ENCODE measurements at regions not wholly inside any gene's neighbourhood (a gene's known extent, or its start where the extent isn't known, plus 50 kb on each side); places are given as distances from the start of the nearest gene placed in this dataset.
"Not testable (repeated sequence)": the region's sequence is repeated elsewhere in the genome, so short reads cannot be mapped to it uniquely, and the experiment has no call there.

DNA sequence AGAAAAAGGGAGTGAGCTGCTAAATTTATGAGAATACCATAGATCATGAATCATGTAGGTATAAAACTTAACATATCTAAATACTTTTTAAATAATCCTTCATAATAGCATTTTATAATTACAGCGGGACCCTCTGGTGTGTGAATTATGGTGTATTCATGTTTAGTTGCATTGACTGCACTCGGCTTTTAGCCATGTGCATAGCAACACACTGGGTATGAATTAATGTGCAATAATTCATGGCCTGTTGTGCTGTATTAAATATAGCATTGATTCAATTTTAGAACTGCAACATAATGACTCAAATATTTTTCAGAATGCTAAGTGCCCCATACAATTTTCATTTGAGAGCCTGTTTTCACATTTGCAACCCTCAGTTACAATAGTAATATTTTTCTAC, 249.6 kb upstream of the G2E3 start:
- no peak for DNase-seq (ENCODE audit: low read depth)

DNA sequence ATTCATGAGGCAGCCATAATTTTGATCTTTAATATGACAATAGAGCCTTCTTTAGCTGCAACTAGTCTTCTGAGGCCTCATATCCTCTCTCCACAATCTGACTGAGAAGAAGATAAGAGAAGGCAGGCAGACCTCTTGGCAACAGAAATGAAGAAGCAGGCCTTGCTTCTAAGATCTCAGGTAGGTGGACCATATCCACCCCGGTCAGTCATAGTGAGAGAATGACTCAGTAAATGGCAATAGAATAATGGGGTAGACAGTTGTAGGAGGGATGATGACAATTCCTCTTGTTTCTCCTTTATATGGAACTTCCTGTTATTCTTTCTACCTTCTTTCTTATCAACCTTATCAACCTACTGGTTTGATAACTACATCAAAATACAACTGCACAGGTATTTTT, 246.7 kb upstream of the G2E3 start:
- no peak for DNase-seq (ENCODE audit: low read depth)

GRCh38 chr14:30317729-30318128, 241.2 kb upstream of the G2E3 start:
- DNase-seq (ENCODE audit: low read depth), result no peak

GRCh38 chr14:30322819-30323218, 236.1 kb upstream of the G2E3 start:
- DNase-seq (ENCODE audit: low read depth), result no peak

- no peak for DNase-seq (ENCODE audit: low read depth)
Observed at GRCh38 chr14:30330033-30330432, 228.9 kb upstream of the G2E3 start.

GRCh38 chr14:30330445-30330844, 228.5 kb upstream of the G2E3 start:
- no peak for DNase-seq (ENCODE audit: low read depth)

DNA sequence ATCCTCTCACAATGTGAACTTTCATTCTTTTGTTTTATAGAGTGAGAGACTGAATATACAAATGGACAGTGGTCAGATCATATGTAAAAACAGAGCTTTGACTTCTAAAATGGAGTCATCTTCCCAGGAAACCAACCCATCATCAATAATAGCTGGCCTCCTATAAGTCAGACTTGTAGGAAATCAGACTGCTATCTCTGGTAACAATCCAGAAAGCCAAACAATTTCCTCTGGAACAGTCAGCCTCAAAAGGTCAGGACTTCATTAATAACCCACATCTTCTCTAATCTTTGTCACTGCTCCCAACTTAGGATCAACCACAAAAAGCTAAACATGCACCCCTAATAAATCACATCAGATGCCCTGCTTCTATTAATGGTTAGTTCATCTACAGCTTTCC, 227.9 kb upstream of the G2E3 start:
- DNase-seq (ENCODE audit: low read depth), result no peak

DNA sequence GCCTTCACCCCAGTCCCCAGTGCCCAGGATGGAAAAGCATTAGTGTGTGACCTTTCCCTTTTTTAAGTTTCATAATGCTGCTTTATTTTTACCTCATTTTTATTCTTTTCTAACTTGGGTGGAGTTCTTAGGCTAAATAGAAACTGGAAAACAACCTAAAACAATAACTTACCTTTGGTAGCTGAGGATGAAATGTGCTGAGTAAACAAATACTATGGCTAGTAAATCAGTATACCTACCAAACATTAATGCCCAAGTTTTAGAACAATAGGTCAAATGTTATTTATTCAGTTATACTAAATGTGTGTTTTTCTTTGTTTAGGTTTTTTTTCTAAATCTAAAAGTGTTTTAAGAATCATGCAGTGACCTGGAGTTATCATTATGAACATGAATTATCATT, 226.6 kb upstream of the G2E3 start:
- no peak for DNase-seq (ENCODE audit: low read depth)

DNA sequence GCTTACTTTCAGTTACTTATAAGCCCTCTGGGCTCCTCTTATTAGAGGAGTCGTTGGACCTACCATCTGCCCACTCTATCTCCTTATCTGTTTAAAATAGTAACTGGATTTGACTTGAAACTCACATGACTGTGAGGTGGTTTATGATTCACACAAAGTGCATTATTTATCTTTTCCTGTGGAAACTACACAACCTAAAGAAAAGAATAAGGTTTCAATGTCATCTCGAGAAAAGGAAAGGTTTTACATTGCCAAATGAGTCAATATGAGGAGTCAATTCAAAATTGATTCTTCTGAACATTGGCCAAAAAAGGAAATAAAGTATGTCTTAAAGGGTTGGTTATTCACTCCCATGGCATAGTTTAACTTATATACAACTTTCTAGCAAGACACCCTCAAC, 225.0 kb upstream of the G2E3 start:
- no peak for DNase-seq (ENCODE audit: low read depth)

- DNase-seq (ENCODE audit: low read depth), result no peak
Observed at GRCh38 chr14:30337456-30337855, 221.5 kb upstream of the G2E3 start.

GRCh38 chr14:30339311-30339901, 219.6 kb upstream of the G2E3 start:
- no peak for DNase-seq (ENCODE audit: low read depth)

- DNase-seq (ENCODE audit: low read depth), result no peak
Observed at GRCh38 chr14:30340495-30340894, 218.5 kb upstream of the G2E3 start.

- no peak for DNase-seq (ENCODE audit: low read depth)
Observed at GRCh38 chr14:30345511-30345910, 213.4 kb upstream of the G2E3 start.

GRCh38 chr14:30348445-30348844, 210.5 kb upstream of the G2E3 start:
- DNase-seq (ENCODE audit: low read depth), result no peak

DNA sequence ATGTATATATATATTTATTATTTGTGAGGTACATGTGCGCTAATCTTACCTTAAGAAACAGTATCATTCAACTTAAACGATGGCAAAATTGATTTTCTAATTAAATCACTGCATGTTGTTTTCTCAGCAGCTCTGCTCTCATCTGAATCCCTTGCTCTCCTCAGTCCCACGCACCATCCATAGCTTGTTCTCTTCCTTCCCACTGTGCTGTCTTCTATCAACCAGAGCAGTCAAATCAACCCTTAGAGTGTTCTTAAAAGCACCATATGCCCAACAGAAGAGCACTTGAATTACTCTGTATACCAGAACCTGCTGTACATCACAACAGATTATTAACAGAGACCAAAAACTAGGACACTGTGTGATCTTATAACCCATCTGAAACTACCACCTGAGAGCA, 209.4 kb upstream of the G2E3 start:
- DNase-seq (ENCODE audit: low read depth), result no peak

DNA sequence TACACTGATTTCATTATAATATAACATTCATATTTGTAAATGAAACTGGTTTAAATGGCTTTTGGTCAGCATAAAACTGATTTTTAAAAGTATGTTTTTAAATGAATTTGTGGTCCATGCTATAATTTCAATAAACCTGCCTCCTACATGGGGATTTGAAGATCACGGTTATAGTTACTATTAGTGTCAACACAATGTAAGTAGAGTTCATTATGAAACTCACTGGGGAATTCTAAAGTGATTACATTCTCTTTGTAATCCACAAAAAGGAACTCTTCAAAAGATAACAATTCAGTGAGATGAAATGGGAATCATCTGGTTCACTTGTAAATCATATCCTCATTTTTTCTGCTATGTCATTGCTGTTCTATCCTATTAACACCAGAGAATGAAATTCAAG, 204.5 kb upstream of the G2E3 start:
- no peak for DNase-seq (ENCODE audit: low read depth)

GRCh38 chr14:30355431-30355913, 203.5 kb upstream of the G2E3 start:
- no peak for DNase-seq (ENCODE audit: low read depth)

DNA sequence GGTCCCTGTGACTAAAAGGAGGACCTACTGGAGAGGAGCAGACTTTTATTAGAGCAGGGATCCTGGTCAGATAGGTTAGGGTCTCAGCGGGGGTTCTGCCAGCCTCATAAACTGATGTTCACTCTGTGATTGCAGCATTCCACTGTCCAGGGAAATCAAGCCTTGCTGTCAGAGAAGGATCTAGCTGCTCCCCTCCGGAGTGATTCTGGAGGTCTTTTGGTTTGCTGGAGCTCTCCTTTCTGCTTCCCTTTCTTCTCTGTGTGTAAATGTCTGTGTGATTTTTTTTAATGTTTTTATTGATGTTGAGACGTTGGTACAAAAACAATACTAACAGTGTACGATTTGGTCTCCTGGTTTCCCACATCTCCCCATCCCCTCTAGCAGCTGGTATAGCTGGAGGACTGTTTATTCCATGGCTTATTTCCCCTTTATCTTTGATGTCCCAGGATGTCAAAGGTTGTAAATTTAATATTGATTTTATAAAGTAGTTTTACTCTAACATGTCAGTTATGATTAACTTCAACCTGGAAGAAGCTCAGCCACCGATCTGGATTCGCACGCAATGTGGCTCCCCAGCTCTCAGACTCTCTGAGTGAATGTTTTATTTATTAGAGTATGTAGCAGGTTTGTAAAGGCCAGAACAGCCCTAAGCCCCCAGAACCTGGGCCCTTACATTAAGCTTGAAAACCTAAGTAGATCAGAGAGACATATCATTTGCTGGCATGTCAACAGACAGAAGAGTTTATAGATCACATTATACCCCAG, 202.3 kb upstream of the G2E3 start:
- DNase-seq (ENCODE audit: low read depth), result no peak

DNA sequence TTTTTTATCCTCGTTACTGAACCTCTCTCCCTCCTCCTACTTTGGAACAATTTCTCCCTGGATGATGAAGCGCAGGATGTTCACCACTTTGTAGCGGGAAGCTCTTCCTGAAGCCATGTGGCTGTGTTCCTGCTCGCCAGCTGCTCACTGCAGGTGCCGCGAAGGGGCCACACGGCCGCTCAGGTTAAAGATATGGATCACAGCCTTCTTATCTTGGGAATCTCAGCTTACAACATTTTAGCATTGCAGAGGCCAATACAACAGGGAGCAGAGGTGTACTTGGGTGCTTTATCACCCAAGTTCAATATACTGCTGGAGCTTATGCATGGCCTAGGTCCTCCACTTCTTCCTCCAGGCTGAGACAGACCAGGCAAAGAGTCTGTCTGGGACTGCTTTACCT, 201.2 kb upstream of the G2E3 start:
- no peak for DNase-seq (ENCODE audit: low read depth)

- no peak for DNase-seq (ENCODE audit: low read depth)
Observed at GRCh38 chr14:30362369-30363218, 196.4 kb upstream of the G2E3 start.

GRCh38 chr14:30363219-30363880, 195.6 kb upstream of the G2E3 start:
- DNase-seq (ENCODE audit: low read depth), result not testable (repeated sequence)

DNA sequence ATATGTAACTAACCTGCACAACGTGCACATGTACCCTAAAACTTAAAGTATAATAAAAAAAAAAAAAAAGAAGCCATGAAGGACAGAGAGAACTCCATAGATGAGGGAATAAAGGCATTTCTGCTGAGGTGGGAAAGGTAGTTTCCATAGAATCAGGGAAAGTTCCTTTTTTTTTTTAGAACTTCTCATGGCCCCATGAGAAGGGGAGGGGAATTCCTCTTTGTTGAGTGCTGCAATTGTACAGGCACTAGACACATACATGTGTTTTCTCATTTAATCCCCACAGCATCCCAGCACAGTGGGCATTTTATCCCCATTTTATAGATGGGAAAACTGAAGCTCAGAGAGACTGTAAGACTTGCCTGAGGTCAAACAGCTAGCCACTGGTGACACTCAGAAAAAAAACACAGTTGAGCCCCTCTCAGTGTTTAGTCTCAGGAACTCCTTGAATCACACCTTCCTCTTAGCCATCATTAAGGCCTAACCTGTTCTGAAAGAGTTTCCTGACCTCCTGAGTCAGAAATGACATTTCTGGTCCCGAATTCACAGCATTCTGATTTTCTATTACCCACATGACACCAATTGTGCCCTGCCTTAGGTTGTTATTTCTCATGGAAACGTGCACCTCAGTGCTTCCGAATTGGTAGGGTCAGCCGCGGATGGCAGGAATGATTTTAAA, 189.3 kb upstream of the G2E3 start:
- DNase-seq (ENCODE audit: low read depth), result no peak
